B cell (primary cell): ENCODE measurements at regions not wholly inside any gene's neighbourhood (a gene's known extent, or its start where the extent isn't known, plus 50 kb on each side); places are given as distances from the start of the nearest gene placed in this dataset.

Experiments
- EZH2 ChIP-seq: IDR thresholded peaks from 2 replicates; pipeline ENCODE4 v1.6.1; 2012; ENCODE audit warnings: borderline replicate concordance, low read depth, mild to moderate bottlenecking, moderate library complexity, low read length; ENCODE audit not compliant: insufficient read depth, poor library complexity, severe bottlenecking
- TF ChIP-seq, protein P1 (sequence below): fragments of 200-600 bp; IDR thresholded peaks from one replicate; pipeline ENCODE4 v1.8.0; 2022; ENCODE audit warnings: antibody characterized with exemption, mild to moderate bottlenecking

DNA sequence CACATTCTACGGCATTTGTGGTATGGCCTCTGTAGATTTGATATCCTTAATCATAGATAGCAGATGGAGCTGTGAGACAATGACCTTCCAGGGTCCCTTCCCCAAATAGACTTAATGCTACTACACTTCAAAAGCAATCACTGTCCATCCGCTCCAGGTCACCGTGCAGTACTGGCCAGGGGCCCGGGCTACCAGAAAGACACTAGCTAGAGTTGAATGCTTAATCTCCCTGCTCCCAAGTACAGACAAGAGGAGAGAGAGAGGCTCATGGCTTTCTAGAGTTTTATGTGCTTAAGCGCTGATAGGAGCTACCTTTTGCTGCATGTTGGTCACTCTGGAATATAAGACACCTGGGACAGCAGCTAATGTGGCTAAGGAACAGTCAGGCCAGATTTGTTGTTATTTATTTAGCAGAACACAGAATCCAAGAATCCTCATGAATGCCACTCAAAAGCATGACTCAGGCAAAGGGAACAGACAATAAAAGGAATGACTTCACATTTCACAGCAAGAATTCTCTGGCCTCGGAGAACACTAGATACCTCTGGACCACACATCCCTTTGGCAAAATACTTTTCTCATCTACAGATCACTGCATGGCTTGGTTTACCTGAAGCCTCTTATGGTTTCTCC lies 165.0 kb downstream of the LACC1 start:
- no peak for TF ChIP-seq EZH2
- TF ChIP-seq, protein P1, sequence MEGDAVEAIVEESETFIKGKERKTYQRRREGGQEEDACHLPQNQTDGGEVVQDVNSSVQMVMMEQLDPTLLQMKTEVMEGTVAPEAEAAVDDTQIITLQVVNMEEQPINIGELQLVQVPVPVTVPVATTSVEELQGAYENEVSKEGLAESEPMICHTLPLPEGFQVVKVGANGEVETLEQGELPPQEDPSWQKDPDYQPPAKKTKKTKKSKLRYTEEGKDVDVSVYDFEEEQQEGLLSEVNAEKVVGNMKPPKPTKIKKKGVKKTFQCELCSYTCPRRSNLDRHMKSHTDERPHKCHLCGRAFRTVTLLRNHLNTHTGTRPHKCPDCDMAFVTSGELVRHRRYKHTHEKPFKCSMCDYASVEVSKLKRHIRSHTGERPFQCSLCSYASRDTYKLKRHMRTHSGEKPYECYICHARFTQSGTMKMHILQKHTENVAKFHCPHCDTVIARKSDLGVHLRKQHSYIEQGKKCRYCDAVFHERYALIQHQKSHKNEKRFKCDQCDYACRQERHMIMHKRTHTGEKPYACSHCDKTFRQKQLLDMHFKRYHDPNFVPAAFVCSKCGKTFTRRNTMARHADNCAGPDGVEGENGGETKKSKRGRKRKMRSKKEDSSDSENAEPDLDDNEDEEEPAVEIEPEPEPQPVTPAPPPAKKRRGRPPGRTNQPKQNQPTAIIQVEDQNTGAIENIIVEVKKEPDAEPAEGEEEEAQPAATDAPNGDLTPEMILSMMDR, result no peak
